Endothelial cell of umbilical vein (primary cell): ENCODE measurements at regions not wholly inside any gene's neighbourhood (a gene's known extent, or its start where the extent isn't known, plus 50 kb on each side); places are given as distances from the start of the nearest gene placed in this dataset.

Experiments
- BruUV-seq: library from RNA; stranded (reverse); fragments of 400-500 nt; replicated peaks from 2 replicates; lab custom pipeline; 2021; lab: Mats Ljungman, UMichigan
- CTCF ChIA-PET: fragments of 300-600, 350-600 bp; sonication (Branson Sonifier 250); formaldehyde crosslinking; loops from one replicate; lab custom pipeline; 2021; ENCODE audit warnings: antibody characterized with exemption, inconsistent platforms; lab: Charles Lee
- POLR2A ChIA-PET: fragments of 300-600, 350-600 bp; sonication (Branson Sonifier 250); formaldehyde crosslinking; loops from one replicate; lab custom pipeline; 2021; ENCODE audit warnings: antibody characterized with exemption, inconsistent platforms; lab: Charles Lee
- DNase-seq: peaks from one replicate; pipeline ENCODE4 v3.0.0-alpha.2; 2011; ENCODE audit warnings: low read depth, low spot score
- FAIRE-seq: peaks from 2 replicates; lab custom pipeline; 2011; peaks lifted over from hg19 to GRCh38; lab: Jason Lieb, UNC
- H2AFZ ChIP-seq: 2 replicates; pipeline ENCODE4 v1.6.0; 2012; ENCODE audit warnings: low read depth, low read length, control low read depth, inconsistent platforms
- H3K27ac ChIP-seq: 2 replicates; pipeline ENCODE4 v1.5.1; 2011; ENCODE audit warnings: low read depth, mild to moderate bottlenecking, control low read depth, low read length, moderate library complexity; ENCODE audit not compliant: insufficient read depth
- H3K27me3 ChIP-seq, 2 experiments: 2 replicates each; pipeline versions ENCODE4 v1.6.0 to v1.6.1; 2011; ENCODE audit warnings: low read length in 2 of 2, mixed read lengths in 1 of 2; ENCODE audit not compliant: control insufficient read depth in 2 of 2, insufficient read depth in 2 of 2
- H3K36me3 ChIP-seq, 2 experiments: 2 replicates in 1 of 2; 3 replicates in 1 of 2; pipeline ENCODE4 v1.5.1; 2011; ENCODE audit warnings: low read length in 2 of 2, mild to moderate bottlenecking in 1 of 2, moderate library complexity in 1 of 2; ENCODE audit not compliant: control insufficient read depth in 2 of 2, insufficient read depth in 2 of 2; ENCODE audit errors: extremely low read depth in 1 of 2
- H3K4me1 ChIP-seq: 3 replicates; pipeline ENCODE4 v1.5.1; 2011; ENCODE audit warnings: mild to moderate bottlenecking, low read length; ENCODE audit not compliant: control insufficient read depth, insufficient read depth; ENCODE audit errors: extremely low read depth
- H3K4me2 ChIP-seq: 2 replicates; pipeline ENCODE4 v1.6.1; 2011; ENCODE audit warnings: low read length, control low read depth, mixed read lengths; ENCODE audit not compliant: insufficient read depth
- H3K4me3 ChIP-seq, 3 experiments: fragments of 200-600 bp in 1 of 3; sonication (generic), shearing (Covaris generic) in 1 of 3; replicated peaks in 1 of 3; 2 replicates each; pipeline ENCODE4 v1.5.1; 2011 to 2016; ENCODE audit warnings: control low read depth in 3 of 3, low read length in 3 of 3, mild to moderate bottlenecking in 2 of 3, inconsistent platforms in 1 of 3, low read depth in 1 of 3, moderate library complexity in 1 of 3; ENCODE audit not compliant: insufficient read depth in 1 of 3
- H3K79me2 ChIP-seq: 2 replicates; pipeline ENCODE4 v1.6.0; 2012; ENCODE audit warnings: low read length, inconsistent platforms; ENCODE audit not compliant: control insufficient read depth, insufficient read depth
- H3K9ac ChIP-seq: replicated peaks from 2 replicates; pipeline ENCODE3; 2011; ENCODE audit warnings: low read length, control low read depth; ENCODE audit not compliant: insufficient read depth; ENCODE audit errors: extremely low read depth
- H3K9me1 ChIP-seq: replicated peaks from 3 replicates; pipeline ENCODE4 v1.6.0; 2011; ENCODE audit warnings: mild to moderate bottlenecking, low read length; ENCODE audit not compliant: control insufficient read depth, insufficient read depth; ENCODE audit errors: extremely low read depth
- H3K9me3 ChIP-seq: replicated peaks from 2 replicates; pipeline ENCODE4 v1.5.1; 2012; ENCODE audit warnings: low read length, inconsistent platforms; ENCODE audit not compliant: control insufficient read depth, insufficient read depth
- H4K20me1 ChIP-seq: replicated peaks from 2 replicates; pipeline ENCODE3; 2011; ENCODE audit warnings: mild to moderate bottlenecking, low read length; ENCODE audit not compliant: control insufficient read depth, insufficient read depth; ENCODE audit errors: extremely low read depth
- JUN ChIP-seq: IDR thresholded peaks from 2 replicates; pipeline ENCODE4 v1.6.1; 2011; ENCODE audit warnings: borderline replicate concordance, low read depth; ENCODE audit not compliant: insufficient read length, insufficient read depth
- POLR2A ChIP-seq: IDR thresholded peaks from 2 replicates; pipeline ENCODE4 v1.6.1; 2012; ENCODE audit warnings: low read depth, mild to moderate bottlenecking, control low read depth, low read length
- POLR2AphosphoS5 ChIP-seq: IDR thresholded peaks from 2 replicates; pipeline ENCODE4 v1.6.1; 2012; ENCODE audit warnings: low read depth, mild to moderate bottlenecking, control low read depth, low read length, moderate library complexity; ENCODE audit not compliant: insufficient read depth
- dilution Hi-C: fragments of 300-500 bp; cut with MboI; formaldehyde crosslinking; loops from one replicate; pipeline ENCODE4 v1.15.0; 2019; ENCODE audit warnings: low sequenced_read_pairs; ENCODE audit not compliant: extremely low pct_ligation_motif_present
- intact Hi-C: fragments of 100-400 bp; cut with micrococcal nuclease; formaldehyde crosslinking; loops from one replicate; pipeline ENCODE4 v1.10.0; 2022
- TF ChIP-seq, protein P1 (sequence below): IDR thresholded peaks from 2 replicates; pipeline ENCODE4 v1.6.1; 2011; ENCODE audit not compliant: insufficient read depth, insufficient read length

DNA sequence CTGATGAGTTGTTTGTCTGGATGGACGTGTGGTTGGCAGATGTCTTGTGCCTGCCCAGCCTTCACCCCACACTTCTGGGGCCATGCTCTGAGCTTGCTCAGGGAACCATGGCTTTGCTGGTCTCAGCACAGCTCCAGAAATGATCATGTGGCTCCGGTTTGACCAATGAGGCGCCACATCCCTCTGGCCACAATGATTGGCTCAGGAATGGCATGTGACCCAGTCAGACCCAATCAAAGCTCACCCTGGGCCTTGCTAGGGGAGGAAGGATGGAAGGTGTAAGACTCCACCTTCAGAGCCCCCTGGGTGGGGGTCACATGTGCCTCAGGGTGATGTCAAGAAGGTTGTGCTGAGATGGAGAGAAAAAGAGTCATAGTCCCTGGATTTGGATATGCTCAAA, 281.6 kb upstream of the SULF2 start:
- TF ChIP-seq, protein P1, sequence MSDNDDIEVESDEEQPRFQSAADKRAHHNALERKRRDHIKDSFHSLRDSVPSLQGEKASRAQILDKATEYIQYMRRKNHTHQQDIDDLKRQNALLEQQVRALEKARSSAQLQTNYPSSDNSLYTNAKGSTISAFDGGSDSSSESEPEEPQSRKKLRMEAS = no peak
- TF ChIP-seq POLR2AphosphoS5 (no peak), JUN (no peak)
- Histone ChIP-seq H4K20me1 (no peaks in the 10 kb centered on the region), H3K4me1 (no peaks in the 10 kb centered on the region), H3K4me3 (no peak overlapping the region), H3K4me2 (no peak overlapping the region), H3K27me3 (no peaks in the 10 kb centered on the region), H3K36me3 (no peaks in the 10 kb centered on the region), H3K27ac (no peak overlapping the region), H2AFZ (no peak overlapping the region), H3K9me1 (no peaks in the 10 kb centered on the region), H3K79me2 (no peaks in the 10 kb centered on the region), H3K9me3 (no peaks in the 10 kb centered on the region), H3K9ac (no peak overlapping the region)
- intact Hi-C loops = no loop called here
- FAIRE-seq = no peak
- no TSS peak for BruUV-seq
- ChIA-PET CTCF (interaction anchor here (1.0 kb wide), 1 partner anchor 212 kb away, joined by 3 read pairs; no protein-coding TSS in a partner anchor), POLR2A (no interaction called here)
- dilution Hi-C loops = no loop called here
- no peak for DNase-seq

DNA sequence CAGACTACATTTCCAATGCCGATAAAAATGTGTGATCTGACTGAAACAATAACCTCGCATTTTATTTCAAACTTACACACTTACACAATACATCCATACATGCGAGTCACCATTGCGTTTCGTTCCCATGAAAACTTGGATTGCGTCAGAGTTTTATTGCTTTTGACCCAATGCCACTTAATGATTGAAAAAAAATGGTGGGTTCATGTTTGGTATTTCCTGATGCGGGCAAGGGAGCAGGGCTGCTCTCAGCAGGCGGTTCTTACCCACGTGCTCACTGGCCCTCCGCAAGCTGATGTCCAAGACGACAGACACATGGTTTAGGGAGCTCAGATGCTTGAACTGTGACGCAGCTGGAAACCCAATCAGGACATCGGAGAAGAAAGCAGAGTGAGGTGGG, 281.0 kb upstream of the SULF2 start:
- BruUV-seq = no TSS peak
- FAIRE-seq (no peak), DNase-seq (peak; percentile 25)
- Histone ChIP-seq H2AFZ (no peak overlapping the region), H3K4me2 (no peak overlapping the region), H3K4me3 (no peak overlapping the region), H3K27me3 (no peaks in the 10 kb centered on the region), H3K4me1 (no peaks in the 10 kb centered on the region), H3K9me1 (no peaks in the 10 kb centered on the region), H3K9ac (no peak overlapping the region), H3K79me2 (no peaks in the 10 kb centered on the region), H3K36me3 (no peaks in the 10 kb centered on the region), H4K20me1 (no peaks in the 10 kb centered on the region), H3K27ac (no peak overlapping the region), H3K9me3 (no peaks in the 10 kb centered on the region)
- ChIA-PET POLR2A (no interaction called here), CTCF (interaction anchor here (1.0 kb wide), 1 partner anchor 211 kb away, joined by 3 read pairs; no protein-coding TSS in a partner anchor)
- dilution Hi-C loops (no loop called here), intact Hi-C loops (no loop called here)
- TF ChIP-seq, protein P1 = peak; percentile 24
- no peak for TF ChIP-seq POLR2A
